Ishikawa (cell line): ENCODE measurements at regions not wholly inside any gene's neighbourhood (a gene's known extent, or its start where the extent isn't known, plus 50 kb on each side); places are given as distances from the start of the nearest gene placed in this dataset.

Source experiments
- CEBPB ChIP-seq: IDR thresholded peaks from 2 replicates; pipeline ENCODE4 v1.6.1; 2012
- CREB1 ChIP-seq: IDR thresholded peaks from 2 replicates; pipeline ENCODE4 v1.6.1; 2012; ENCODE audit warnings: low read depth
- EGR1 ChIP-seq: IDR thresholded peaks from 2 replicates; pipeline ENCODE4 v1.6.1; 2012
- EP300 ChIP-seq: IDR thresholded peaks from 2 replicates; pipeline ENCODE4 v1.6.1; 2012; ENCODE audit warnings: borderline replicate concordance
- FOXM1 ChIP-seq: IDR thresholded peaks from 2 replicates; pipeline ENCODE4 v1.6.1; 2012; ENCODE audit warnings: low read depth, borderline replicate concordance
- MAX ChIP-seq: IDR thresholded peaks from 2 replicates; pipeline ENCODE4 v1.6.1; 2012
- NFIC ChIP-seq: IDR thresholded peaks from 2 replicates; pipeline ENCODE4 v1.6.1; 2012
- RAD21 ChIP-seq: IDR thresholded peaks from 2 replicates; pipeline ENCODE4 v1.6.1; 2012; ENCODE audit warnings: low read depth
- TAF1 ChIP-seq: IDR thresholded peaks from 2 replicates; pipeline ENCODE4 v1.6.1; 2012; ENCODE audit warnings: low read depth, mild to moderate bottlenecking
- TCF12 ChIP-seq: IDR thresholded peaks from 2 replicates; pipeline ENCODE4 v1.6.1; 2012; ENCODE audit warnings: low read depth
- TEAD4 ChIP-seq: IDR thresholded peaks from 2 replicates; pipeline ENCODE4 v1.6.1; 2012
- USF1 ChIP-seq: IDR thresholded peaks from 2 replicates; pipeline ENCODE4 v1.6.1; 2012
- YY1 ChIP-seq: IDR thresholded peaks from 2 replicates; pipeline ENCODE4 v1.6.1; 2012; ENCODE audit warnings: low read depth
- ZBTB7A ChIP-seq: IDR thresholded peaks from 2 replicates; pipeline ENCODE4 v1.6.1; 2012; ENCODE audit warnings: low read depth
- TF ChIP-seq, protein P1 (sequence below): IDR thresholded peaks from 2 replicates; pipeline ENCODE4 v1.6.1; 2012; ENCODE audit warnings: low read depth, mild to moderate bottlenecking

- TF ChIP-seq RAD21: no peak
- TF ChIP-seq, protein P1, sequence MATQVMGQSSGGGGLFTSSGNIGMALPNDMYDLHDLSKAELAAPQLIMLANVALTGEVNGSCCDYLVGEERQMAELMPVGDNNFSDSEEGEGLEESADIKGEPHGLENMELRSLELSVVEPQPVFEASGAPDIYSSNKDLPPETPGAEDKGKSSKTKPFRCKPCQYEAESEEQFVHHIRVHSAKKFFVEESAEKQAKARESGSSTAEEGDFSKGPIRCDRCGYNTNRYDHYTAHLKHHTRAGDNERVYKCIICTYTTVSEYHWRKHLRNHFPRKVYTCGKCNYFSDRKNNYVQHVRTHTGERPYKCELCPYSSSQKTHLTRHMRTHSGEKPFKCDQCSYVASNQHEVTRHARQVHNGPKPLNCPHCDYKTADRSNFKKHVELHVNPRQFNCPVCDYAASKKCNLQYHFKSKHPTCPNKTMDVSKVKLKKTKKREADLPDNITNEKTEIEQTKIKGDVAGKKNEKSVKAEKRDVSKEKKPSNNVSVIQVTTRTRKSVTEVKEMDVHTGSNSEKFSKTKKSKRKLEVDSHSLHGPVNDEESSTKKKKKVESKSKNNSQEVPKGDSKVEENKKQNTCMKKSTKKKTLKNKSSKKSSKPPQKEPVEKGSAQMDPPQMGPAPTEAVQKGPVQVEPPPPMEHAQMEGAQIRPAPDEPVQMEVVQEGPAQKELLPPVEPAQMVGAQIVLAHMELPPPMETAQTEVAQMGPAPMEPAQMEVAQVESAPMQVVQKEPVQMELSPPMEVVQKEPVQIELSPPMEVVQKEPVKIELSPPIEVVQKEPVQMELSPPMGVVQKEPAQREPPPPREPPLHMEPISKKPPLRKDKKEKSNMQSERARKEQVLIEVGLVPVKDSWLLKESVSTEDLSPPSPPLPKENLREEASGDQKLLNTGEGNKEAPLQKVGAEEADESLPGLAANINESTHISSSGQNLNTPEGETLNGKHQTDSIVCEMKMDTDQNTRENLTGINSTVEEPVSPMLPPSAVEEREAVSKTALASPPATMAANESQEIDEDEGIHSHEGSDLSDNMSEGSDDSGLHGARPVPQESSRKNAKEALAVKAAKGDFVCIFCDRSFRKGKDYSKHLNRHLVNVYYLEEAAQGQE: no peak
- no peak for TF ChIP-seq TEAD4
- TF ChIP-seq CREB1: no peak
- no peak for TF ChIP-seq YY1
- TF ChIP-seq ZBTB7A: no peak
- TF ChIP-seq TAF1: no peak
- TF ChIP-seq TCF12: no peak
- no peak for TF ChIP-seq EGR1
- TF ChIP-seq NFIC: no peak
- no peak for TF ChIP-seq FOXM1
- TF ChIP-seq EP300: no peak
Observed at GRCh38 chr9:78682216-78682615, 385.3 kb downstream of the PSAT1 start.

GRCh38 chr9:78685471-78685870 lies 388.5 kb downstream of the PSAT1 start:
- TF ChIP-seq CREB1 (no peak), TCF12 (no peak), NFIC (no peak), RAD21 (no peak), EP300 (no peak), TEAD4 (no peak), TAF1 (no peak), MAX (no peak), YY1 (no peak), USF1 (no peak), CEBPB (no peak)

DNA sequence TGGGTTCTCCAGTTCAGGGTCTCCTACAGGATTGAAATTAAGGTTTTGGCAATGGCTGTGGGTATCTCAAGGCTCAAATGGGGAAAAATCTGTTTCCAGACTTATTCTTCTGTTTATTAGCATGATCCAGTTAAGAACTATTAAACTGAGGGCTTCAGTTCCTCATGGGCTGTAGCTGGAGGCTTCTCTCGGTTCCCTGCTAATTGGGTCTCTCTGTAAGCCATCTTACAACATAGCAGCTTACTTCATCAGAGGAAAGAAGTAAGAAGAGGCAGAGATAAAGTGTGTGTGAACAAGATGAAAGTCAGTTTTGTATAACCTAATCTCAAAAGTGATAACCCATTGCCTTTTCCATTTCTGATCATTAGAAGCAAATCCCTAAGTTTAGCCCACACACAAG lies 391.9 kb downstream of the PSAT1 start:
- TF ChIP-seq FOXM1 (no peak), CREB1 (no peak), EGR1 (no peak), RAD21 (no peak), TAF1 (no peak), EP300 (no peak), CEBPB (no peak), MAX (no peak), YY1 (no peak)
- TF ChIP-seq, protein P1: no peak

- TF ChIP-seq ZBTB7A (no peak), CEBPB (no peak), EGR1 (no peak), EP300 (no peak), TCF12 (no peak), MAX (no peak), NFIC (no peak), YY1 (no peak), TEAD4 (no peak), RAD21 (no peak), USF1 (no peak), TAF1 (no peak), CREB1 (no peak), FOXM1 (no peak)
- TF ChIP-seq, protein P1: no peak
Observed at GRCh38 chr9:78691542-78691941, 394.6 kb downstream of the PSAT1 start.
